ENCODE measurements at regions not wholly inside any gene's neighbourhood (a gene's known extent, or its start where the extent isn't known, plus 50 kb on each side); places are given as distances from the start of the nearest gene placed in this dataset.

GRCh38 chr4:71243091-71243833 is 95.6 kb upstream of the SLC4A4 start:
- DNase-seq = no peak

DNA sequence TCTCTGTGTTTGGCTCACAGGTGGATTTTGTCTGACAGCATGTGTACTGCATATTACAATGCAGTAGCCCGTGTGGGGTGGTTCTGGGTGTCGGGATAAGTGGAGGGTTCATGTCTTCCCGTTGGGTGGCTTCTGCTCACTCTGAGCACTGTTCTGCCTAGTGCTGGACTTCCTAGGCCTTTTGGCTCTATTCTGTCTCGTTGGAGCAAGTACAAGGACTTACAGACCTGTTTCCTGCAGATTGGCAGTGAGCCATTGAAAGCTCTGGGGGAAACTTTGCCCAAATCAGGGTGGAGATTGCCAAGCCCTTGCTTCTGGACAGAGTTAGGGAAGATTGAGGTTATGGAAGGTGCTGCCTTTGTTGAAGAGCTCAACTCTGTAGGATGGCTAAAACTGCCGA is 91.1 kb upstream of the SLC4A4 start:
- no peak for DNase-seq

GRCh38 chr4:71251261-71251660 is 87.6 kb upstream of the SLC4A4 start:
- DNase-seq = no peak

DNA sequence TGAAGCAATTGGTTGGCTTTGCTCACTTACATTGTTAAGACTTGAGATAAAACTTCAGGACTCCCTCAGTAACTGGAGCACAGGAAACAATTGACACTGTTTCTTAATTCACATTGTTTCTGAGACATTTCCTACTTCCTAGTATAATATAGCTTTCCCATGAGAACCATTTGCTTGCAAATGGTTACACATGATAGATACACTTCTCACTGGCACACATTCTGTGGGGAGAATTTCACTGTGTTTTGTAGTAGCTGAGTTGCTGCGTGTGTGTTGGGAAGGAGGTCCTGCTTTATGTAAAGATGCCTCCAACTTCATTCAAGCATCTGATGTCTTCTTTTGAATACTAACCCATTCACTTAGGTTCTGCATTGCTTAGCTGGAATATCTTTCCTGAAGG is 85.3 kb upstream of the SLC4A4 start:
- no peak for DNase-seq

DNA sequence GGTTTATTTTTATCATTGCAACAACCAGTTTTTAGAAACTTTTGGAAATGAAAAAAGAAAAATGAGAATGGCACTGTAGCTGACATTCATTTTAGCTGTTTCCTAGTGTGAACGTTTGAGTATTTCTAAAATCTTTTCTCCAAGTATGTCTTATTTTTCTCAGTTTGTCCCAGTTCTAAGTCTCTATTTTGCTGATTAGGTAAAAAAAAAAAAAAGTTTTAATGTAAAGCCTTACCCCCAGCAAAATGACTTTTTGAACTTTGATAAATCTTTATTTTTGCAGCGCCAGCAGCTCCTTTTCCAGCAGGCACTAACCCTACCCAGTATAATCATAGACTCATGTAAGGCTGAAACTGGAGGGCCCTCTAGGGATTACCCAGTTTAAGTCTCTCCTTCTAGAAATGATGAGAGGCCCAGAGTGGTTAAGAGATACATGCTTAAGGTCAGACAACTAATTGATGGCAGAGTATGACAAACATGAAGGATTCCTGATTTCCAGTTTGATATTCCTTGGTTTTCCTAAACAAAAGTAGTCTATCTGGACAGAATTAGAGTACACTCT is 84.3 kb upstream of the SLC4A4 start:
- DNase-seq = no peak

- DNase-seq = no peak
Observed at GRCh38 chr4:71255976-71256375, 82.8 kb upstream of the SLC4A4 start.

DNA sequence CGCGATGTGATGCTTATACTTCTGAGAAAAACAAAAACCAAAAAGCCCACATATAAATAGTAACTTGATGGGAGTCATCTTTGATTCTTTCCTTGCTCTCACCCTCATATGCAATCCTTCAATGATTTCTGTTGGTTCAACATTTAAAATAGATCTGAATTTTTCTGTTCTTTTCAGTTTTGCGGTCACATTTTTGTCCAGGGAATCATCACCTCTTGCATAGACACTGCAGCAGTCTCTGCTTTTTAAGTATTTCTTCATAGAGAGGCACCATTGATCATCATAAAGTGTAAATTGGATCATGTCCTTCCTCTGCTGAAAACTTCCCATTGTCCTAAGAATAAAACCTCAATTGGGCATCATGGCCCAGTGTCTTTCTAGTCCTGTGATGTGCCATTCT is 81.1 kb upstream of the SLC4A4 start:
- no peak for DNase-seq

- no peak for DNase-seq
Observed at GRCh38 chr4:71258323-71258722, 80.5 kb upstream of the SLC4A4 start.

DNA sequence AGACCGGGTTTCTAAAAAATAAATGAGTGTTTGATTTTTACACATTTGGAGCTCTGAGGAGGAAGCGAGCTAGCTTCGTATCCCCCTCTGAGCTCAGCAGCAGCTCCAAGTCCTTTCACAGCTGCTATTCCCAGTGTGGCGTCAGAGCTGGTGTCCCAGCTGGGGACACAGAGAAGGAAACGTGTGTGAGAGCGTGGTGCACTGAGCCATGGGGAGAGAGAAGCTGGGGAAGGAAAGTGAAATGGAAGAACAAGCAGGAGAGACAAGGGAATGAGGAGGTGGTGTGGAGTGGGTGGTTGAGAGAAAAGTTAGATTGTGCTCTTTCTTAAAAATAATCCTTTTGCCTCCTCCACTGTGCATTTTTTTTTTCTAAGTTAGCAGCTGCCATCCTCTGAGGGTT is 79.5 kb upstream of the SLC4A4 start:
- DNase-seq = no peak

DNA sequence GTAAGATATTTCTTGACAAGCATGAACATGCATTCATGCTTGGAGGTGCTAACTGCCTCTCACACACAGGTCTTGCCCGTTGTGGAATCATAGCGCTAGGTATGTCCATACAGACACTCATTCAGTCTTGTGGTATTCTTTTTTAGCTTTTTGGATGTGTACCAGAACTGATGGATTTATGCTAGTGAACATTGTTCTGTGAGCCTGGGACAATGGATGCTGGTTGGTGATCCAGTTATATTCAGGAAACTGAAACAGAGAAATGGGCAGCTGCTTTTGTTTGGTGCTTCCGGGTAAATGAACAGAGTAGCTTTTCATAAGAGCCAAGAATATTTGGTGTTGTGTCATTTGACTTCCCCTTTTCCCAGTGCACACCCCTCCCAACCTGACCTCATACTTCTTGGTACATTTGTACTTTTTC is 78.9 kb upstream of the SLC4A4 start:
- DNase-seq = peak; percentile 12 to 14

DNA sequence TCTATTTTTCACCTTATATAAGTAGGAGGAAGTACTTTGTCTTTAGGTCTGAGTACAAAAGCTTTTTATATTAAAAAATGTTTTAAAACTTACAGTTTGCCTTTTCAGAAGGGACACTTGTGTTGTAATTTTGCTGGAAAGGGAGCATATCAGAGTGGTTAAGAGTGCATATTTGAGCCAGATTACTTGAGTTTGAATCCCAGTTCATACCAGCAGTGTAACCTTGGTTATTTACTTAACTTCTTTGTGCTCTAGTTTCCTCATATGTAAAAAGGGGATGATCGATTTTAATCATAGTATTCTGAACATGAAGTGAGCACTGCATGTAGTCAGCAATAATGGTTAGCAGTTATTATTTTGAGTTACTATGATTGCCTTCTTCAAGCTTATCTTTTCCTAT is 78.3 kb upstream of the SLC4A4 start:
- DNase-seq = no peak

DNA sequence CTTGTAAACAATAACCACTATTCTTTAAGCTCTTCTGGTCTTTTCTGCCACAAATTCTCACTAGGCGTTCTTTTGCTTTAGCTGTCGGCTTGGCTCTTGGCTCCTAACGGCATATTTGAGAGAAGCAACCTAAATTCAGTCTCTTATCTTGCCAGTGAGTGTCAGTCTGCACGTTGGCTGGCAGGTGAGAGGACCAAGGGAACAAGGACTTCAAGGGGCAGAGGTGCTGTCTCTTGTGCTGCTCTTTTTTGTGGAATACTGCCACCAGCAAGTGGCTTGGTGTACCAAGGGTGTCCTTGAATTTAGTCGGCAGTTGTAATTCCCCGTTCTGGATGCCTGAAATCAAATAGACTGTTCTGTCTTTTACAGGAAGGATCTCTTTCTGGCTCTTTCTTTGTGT is 77.8 kb upstream of the SLC4A4 start:
- DNase-seq = no peak

DNA sequence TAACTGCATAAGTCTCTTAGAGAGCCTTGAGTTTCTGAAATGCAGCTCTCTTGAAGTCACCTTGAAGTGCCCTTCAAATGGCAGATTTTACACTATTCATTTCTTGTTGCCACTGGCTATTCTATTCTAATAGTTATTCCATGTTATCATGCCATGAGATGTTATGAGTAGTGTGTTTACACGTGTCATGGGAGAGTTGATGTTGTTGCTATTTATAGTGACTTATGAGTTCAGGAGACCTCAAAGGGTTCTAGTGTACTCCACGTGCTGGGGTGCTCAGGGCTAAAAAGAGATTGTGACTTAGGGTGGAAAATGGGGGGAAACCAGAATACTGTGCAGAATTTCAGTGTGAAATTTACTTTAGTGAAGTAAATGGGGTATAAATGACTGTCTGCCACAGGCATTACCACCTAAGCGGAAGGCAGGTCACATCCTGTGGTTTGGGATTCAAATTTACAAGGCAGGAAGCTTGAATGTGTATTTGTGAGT is 77.1 kb upstream of the SLC4A4 start:
- DNase-seq = no peak

DNA sequence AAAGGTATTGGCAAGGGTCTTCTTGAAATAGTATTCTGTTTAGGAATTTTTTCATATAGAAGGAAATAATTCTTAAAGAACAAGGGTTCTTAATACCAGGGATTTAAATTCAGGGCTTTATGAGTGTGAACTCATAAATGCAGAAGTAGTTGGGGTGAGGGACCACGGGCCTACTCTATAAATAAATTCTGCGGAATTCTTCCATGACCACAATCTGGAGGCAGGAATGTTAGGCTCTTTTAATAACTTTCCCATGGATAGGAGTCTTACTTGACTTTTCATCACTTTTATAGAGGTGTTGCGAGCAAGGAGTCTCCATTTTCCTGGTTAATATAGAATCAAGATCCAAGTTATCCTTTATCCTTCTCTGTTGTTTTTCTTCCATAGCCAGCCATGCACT is 76.7 kb upstream of the SLC4A4 start:
- DNase-seq = no peak

- no peak for DNase-seq
Observed at GRCh38 chr4:71266090-71266794, 72.6 kb upstream of the SLC4A4 start.

GRCh38 chr4:71267244-71267643 is 71.6 kb upstream of the SLC4A4 start:
- no peak for DNase-seq

DNA sequence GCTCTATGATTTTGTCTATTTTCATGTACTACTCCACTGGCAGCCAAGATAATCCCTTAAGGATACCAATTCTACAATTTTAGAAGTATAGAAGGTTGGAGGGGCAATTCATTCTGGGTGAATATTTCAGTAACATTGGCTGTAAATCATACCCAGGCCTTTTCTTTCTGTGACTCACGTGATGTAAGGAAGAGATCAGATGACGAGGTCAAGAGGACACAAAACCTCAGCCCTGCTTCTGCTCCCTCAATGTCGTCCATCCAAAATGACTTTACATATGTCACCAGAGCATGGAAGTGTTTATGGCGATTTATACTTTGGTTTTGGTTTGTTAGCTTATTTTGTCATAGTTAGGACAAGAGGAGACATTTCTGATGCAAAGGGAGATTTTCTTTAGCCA is 70.7 kb upstream of the SLC4A4 start:
- no peak for DNase-seq

- no peak for DNase-seq
Observed at GRCh38 chr4:71269233-71269632, 69.6 kb upstream of the SLC4A4 start.

- peak; percentile 25 to 43 for DNase-seq
Observed at GRCh38 chr4:71270901-71271300, 67.9 kb upstream of the SLC4A4 start.

DNA sequence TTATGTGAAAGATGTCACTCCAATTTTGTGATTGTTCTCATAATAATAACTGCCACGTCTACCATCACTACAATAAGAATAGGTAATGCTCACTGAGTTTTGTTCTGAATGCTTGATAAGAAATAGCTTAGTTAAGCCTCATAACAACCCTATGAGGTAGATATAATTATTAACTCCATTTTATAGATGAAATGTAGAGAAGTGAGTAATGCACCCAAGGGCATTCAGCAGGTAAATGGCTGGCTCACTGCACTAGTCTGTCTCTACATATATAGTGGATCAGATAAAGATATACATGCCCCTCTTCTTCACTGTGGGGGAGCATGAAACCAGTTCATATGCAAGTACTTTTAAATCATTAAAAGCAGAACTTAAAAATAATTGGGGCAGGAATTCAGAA is 65.8 kb upstream of the SLC4A4 start:
- DNase-seq = no peak

DNA sequence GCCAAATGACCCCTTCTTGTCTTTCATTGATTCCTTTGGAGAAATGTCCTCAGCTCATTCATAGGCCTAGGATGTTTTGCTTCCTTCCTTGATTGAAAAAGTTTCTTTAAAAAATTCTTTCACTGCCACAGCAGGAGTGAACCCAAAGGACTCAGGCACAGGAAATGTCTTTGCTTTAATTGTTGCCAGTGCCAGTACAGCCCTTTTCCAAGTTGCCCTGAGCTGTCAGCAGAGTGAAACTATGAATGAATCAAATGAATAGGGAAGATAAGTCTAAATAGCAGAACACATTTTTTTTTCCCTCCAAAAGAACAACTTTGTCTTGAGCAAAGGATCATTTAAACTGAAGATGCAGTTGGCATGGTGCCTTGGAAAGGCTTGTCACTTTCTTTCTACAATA is 63.8 kb upstream of the SLC4A4 start:
- no peak for DNase-seq

- DNase-seq = peak in 1 of 2 donors; percentile 16
Observed at GRCh38 chr4:71275570-71275969, 63.2 kb upstream of the SLC4A4 start.

- no peak for DNase-seq
Observed at GRCh38 chr4:71277353-71277752, 61.5 kb upstream of the SLC4A4 start.

- no peak for DNase-seq
Observed at GRCh38 chr4:71283642-71284257, 55.1 kb upstream of the SLC4A4 start.
